ENCODE measurements at regions not wholly inside any gene's neighbourhood (a gene's known extent, or its start where the extent isn't known, plus 50 kb on each side); places are given as distances from the start of the nearest gene placed in this dataset.
"Not testable (repeated sequence)": the region's sequence is repeated elsewhere in the genome, so short reads cannot be mapped to it uniquely, and the experiment has no call there.

DNA sequence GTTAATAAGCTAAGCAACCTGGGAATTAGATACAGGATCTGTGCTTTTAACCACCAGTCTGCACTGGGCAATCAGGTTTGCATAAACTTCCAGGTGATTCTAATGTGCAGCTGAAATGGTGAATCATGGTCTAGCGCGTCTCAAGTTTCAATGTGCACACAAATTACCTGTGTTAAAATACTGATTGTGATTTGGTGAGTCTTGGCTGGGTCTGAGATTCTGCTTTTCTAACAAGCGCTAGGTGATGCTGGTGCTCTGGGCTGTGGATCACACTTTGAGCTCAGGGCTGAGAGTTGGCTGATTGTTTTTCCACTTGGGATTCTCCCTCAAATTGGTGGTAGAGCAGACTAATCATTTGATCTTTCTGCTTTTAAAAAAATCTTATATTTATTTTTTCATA is 124.8 kb downstream of the C12orf75 start:
- DNase-seq (ENCODE audit: low spot score) (no peak), ATAC-seq (no peak)

DNA sequence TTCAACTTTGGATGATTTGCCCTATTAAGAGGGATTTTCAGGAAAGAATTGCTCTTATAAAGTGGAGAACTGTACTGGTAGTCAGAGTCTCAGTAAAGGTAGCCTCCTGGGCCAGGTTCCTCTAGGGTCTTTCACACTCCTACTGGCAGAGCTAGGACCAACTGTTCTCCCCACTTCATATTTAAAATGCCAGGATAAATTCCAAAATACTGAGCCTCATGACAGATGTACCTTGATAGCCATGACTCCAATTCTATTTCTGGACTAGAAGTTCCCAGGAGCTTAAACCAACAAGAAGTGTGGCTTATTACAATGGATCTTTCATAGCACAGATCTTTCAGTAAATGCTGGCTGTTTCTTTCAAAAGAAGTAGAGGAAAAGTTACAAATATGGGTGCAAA is 126.5 kb downstream of the C12orf75 start:
- ATAC-seq: no peak

DNA sequence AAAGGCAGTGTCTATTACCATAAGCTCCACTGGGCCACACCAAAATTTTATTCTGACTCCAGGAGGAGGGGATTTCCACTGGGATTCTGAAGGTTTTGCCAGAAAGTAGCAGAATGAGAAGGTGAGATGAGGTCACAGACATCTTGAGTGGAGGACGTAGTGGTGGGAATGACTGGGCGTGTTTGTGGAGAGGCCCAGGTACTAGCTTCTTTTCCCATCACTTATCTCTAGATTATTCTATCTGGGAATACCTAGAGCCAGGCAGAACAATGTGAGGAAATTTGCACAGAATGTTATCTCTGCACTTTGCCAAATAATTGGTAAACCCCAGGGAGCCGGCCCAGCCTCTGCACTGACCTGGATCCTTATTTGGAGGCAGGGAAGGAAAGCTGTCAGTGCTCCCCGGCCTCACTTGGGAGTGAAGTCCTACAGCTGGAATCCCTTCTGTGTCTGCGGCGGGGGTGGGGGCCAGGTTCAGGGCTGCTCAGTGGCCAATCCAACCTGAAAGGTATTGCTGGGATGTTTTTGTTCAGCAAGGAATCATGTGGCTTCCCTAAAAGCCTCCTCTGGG is 129.4 kb downstream of the C12orf75 start:
- DNase-seq (ENCODE audit: low spot score) (no peak), ATAC-seq (no peak)

More for the DNA sequence above, 126.5 kb downstream of the C12orf75 start:
- no peak for DNase-seq (ENCODE audit: low spot score)

DNA sequence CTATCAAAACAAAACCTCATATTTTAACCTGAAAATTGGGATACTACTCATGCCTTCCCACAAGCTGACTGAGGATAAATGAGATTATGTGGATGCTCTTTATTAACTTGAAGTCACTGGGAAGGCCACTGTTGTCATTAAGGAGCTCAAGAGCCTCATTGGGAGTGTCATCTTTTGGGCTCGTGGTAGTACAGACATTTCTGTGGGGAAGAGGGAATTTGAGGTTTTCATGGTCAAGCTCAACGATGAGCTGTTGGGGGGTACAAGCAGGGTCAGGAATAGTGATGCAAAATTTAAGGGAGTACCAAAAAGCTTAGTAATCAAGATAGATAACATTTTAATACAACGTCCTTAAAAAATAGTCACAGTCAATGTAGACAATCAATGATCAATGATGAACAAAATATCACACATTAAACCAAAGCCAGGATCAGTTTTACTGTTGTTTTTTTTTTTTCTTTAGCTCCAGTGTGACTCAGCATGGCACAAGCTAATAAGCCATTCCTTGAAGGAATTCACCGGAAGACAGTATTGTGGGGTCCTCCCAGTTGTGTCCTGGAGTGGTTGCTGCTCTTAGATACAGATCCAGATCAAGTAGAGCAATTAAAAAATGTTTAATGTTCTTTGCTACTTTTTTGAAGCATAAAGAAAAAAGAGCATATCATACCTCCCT is 130.9 kb downstream of the C12orf75 start:
- ATAC-seq (no peak), DNase-seq (ENCODE audit: low spot score) (no peak)

DNA sequence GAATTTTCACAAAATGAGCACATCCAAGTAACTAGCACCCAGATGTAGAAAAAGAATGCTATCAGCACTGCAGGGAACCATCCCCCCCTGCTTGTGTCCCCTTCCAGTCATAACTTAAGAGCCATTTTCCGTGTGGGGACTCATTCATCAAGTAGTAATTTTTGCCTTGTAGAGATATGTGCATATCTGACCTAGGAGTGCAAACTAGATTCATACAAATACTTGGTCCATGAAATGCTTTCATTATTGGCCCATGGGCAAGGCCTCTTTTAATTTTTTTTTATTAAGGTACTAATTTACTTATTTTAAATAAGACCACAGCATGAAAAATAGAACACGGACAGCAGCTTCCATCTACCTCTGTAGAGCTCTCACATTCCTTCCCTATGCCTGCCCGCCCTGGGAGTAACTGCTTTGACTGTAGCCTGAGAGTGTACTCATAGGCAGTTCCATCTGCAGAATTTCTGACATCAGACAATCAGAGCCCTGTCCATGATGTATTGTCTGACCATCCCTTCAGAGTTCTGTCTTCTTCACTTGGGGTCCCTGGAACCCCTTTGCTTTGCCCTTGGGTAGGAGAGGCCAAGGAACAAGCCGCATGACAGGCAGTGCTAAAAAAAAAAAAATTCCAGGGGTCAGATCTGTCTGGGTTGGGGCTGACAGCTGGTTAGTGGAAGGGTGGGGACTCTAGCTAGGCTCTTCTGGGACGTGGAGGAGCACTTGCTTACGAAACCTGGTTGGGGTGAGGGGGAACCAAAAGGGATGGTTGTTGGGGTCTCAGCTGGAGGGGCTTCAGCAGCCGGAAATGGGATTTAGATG is 131.7 kb downstream of the C12orf75 start:
- no peak for DNase-seq (ENCODE audit: low spot score)

DNA sequence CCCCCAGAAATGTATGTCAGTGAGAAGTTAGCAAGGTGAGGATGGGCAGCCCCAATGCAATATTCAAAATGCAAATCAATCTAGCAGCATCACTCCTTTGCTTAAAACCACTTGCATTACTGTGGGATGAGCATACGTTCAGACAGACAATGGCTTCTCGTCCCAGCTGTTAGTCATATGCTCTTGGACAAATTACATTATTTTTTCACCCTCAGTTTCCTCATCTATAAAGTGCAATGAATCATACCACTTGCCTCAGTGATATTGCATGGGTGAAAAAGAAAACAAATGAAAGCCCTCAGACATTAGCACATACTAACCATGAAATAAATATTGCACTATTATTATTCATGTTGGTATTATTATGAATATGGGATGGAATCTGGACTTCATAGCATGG is 132.3 kb downstream of the C12orf75 start:
- ATAC-seq (no peak), DNase-seq (ENCODE audit: low spot score) (no peak)

More for the DNA sequence above, 131.7 kb downstream of the C12orf75 start:
- no peak for ATAC-seq

DNA sequence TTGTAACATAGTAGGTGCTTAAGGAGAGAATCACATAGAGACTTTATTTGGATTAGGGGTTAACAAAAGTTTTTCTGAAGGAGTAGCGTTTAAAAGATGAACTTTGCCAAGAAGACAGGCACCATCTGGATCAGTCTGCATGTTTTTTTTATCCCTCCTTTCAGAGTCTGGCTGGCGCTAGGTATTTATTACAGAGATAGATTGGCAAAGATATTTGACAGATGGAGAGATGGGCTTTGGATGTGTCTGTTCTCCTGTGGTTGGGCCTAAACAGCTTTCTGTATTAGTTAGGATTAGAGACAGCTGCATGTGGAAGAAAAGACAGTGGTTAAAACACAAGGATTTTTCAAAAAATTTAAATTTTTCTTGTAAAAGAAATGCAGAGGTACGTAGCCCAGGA is 133.9 kb downstream of the C12orf75 start:
- DNase-seq (ENCODE audit: low spot score) (no peak), ATAC-seq (no peak)

DNA sequence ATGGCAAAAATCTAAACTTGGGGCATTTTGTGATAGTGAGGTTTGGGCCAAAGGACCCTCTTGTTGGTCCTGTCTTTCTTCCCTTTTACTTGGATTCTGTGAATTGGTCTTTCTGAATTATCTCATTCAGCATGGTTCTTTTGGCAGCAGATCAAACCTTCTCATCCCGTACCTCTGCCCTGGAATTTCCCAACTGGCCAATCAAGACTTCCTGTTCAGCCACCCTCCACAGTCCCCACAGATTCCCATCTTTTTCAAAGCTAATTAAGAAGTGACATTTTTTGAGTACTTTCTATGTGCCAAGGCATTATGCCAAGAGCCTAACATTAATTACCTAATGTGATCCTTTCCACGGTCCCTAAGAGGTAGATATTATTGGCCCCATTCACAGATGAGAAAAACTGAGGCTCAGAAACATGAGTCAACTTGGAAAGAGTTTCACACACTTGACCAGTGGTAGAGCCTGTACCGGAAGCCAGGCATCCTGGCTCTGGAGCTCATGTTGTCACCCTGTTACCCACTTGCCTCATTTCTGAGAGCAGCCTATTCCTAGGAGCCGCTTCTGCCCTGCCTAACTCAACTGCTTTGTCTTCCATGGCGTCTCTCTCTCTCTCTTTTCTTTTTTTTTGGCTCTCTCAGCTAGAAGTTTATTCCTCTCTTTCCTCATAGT is 135.9 kb downstream of the C12orf75 start:
- no peak for DNase-seq (ENCODE audit: low spot score)
- ATAC-seq: no peak

DNA sequence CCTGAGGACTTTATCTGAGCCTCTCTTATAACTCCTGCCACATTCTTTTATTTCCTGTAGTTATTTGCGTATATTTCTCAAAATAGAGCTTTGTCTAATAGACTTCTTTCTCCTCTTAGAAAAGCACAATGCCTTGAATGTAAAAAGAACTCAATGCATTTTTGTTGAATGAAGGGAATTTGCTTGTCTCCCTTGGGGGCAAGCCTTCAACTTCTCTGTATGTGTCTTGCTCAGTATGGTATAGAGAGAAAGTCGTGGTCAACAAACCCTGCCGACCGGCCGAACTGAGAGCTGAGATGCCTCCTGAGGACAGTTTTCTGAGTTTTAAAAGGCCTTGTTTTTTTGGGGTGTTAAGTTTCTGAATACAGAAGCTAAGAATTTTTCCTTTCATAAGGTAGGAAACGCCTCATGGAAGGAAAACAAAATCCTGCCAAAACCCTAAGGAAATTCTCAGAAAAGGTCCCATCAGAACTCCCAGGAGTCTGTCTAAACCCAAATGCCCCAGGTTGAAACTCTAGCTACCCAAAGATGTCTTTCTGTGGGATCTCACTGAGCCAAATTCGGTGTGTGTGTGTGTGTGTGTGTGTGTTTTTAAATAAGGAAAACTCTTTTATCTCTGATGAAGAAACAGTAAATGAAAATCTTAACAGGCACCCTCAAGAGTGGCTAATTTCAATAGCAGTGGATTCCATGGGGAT is 136.6 kb downstream of the C12orf75 start:
- ATAC-seq (no peak), DNase-seq (ENCODE audit: low spot score) (no peak)

DNA sequence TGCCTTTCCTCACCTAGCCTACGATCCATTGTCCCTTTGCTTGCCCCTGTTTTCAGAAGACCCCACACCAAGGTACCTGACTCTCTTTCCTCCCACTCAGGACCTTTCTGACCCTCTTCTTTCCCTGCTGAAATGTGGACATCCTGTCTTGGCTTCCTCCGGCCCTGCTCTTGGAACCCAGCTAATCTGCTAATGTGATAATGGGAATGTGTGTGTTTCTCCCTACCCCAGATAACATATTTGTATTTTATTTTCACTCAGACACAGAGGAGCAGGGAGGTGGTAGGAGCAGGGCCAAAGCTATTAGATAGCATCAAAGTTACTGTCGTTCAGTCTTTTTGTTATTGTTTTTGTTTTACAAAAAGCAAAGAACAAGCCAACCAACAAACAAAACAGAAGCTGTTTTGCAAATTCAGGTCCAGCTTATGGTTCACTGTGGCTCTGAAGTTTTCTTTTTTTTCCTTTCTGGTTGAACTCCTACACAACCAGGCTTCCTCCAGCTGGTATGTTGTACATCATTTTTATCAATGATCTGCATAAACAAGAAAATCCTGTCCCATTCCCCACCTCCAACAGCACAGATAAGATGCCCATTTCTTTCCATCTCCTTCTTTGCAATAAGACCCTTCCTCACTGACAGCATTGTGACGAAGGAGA is 137.3 kb downstream of the C12orf75 start:
- DNase-seq (ENCODE audit: low spot score): no peak
- peak; percentile 54 for ATAC-seq

DNA sequence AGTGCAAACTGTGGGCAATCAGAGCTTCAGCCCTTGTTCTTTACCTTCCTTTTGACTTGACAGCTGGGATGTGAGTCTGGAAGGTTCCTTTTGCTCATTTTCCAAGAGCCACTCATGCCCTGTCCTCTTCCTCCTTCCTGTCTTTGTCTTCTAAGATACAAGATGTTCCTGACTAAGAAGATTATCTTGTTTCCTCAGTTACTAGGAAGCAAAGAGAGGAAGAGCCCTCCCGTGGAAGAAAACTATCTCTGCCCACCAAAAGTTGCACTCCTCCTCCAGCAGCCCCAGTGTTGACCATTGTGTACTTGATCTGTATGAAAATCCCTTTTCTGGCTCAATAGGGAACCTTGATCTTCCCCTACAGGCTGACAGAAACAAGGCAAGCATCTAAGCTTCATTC is 138.0 kb downstream of the C12orf75 start:
- ATAC-seq: peak; percentile 47

DNA sequence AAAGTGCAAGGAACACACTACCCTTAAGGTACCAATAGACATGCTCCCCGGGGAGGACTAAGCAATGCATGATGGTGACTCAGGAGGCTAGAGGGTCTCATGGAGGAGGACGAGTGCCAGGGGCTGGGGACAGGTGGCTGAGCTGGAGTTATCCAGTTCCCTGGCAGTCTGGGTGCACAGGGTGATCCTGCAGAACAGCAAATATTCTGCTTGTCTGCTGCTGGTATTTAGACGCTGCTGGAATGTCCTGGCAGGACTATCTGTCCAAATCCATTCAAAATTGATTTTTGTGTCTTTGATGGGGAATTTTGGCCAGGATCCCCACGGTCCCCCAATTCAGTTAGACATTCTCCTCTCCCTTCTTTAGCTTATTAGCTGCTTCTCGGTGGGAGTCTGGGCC is 138.7 kb downstream of the C12orf75 start:
- no peak for DNase-seq (ENCODE audit: low spot score)
- ATAC-seq: no peak

More for the DNA sequence above, 138.0 kb downstream of the C12orf75 start:
- no peak for DNase-seq (ENCODE audit: low spot score)

DNA sequence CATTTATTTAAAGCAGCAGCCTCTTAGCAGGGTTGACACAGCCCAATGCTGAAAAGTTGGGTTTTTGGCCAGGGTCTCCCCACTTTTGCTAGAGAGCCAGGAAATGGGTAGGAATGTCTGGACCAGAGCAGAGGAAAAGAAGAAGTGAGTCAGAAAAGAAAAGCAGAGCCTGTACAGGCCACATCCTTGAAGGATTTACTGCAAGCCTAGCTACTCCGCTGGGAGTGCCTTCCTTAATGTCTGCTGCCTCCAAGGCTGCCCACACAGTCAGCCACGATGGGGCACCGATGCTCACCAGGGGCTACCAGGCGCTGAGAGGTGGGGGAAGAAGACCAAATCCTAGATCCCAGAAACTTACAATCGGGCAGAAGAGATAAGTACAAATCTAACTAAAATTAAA is 139.2 kb downstream of the C12orf75 start:
- ATAC-seq (no peak), DNase-seq (ENCODE audit: low spot score) (no peak)

DNA sequence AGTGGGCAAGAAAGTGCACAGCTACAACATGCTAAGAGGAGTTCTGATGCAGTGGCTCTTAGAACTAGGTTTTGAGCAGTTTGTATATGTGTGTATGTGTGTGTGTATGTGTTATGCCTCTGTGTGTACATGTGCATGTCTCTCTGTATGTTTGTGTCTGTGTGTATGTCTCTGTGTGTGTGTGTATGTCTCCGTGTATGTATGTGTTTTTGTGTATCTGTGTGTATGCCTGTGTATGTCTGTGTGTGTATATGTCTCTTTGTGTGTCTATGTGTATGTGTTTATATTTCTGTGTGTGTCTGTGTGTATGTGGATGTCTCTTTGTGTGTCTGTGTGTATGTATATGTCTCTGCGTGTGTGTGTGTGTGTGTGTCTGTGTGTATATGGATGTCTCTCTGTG is 139.6 kb downstream of the C12orf75 start:
- DNase-seq (ENCODE audit: low spot score) (no peak), ATAC-seq (no peak)

DNA sequence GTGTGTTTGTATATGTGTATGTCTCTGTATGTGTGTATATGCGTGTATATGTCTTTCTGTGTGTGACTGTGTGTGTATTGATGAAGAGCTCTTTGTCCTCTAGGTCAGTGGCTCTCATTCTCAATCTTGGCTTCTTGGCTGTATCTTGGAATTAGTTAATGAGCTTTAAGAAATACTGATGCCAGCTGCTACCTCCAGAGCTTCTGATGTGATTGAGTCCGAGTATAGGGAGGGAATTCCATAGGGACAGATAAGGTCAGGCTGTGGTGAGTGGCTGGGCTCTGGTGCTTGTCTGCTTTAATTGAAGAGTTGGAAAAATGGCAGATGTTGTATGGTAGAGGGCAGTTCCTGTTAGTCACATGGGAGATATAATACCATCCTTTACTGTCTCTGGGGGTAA is 140.1 kb downstream of the C12orf75 start:
- ATAC-seq (no peak), DNase-seq (ENCODE audit: low spot score) (no peak)

DNA sequence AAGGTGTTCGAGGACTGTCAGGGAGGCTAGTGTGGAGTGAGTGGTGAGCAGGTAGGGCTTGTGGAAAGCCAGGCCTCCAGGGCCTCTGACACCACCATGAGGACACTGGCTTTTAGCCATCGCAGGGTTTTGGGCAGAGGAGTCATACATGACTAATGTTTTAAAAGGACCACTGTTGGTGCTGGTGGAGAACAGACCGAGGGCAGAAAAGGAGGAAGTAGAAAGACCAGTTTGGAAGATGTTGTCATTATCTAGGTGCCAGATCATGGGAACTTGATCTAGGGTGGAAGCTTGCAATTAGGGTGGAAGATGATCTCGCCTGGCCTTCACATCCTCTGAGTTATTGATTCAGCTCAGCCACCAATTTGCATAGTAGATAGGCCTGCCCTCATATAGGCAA is 144.2 kb downstream of the C12orf75 start:
- DNase-seq (ENCODE audit: low spot score): no peak

DNA sequence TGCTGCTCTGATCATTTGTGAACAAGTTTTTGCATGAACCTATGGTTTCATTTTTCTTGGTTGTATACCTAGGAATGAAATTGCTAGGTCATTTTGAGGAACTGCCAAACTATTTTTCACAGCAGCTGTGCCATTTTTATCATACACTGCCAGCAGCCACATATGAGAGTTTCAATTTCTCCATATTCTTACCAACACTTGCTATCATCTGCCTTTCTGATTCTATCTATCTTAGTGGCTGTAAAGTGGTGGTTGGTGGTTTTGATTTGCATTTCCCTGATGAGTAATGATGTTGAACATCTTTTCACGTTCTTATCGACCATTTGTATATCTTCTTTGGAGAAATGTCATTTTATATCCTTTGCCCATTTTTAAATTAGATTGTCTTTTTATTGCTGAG is 146.1 kb downstream of the C12orf75 start:
- ATAC-seq (no peak), DNase-seq (ENCODE audit: low spot score) (no peak)

More for the DNA sequence above, 144.2 kb downstream of the C12orf75 start:
- ATAC-seq: no peak

DNA sequence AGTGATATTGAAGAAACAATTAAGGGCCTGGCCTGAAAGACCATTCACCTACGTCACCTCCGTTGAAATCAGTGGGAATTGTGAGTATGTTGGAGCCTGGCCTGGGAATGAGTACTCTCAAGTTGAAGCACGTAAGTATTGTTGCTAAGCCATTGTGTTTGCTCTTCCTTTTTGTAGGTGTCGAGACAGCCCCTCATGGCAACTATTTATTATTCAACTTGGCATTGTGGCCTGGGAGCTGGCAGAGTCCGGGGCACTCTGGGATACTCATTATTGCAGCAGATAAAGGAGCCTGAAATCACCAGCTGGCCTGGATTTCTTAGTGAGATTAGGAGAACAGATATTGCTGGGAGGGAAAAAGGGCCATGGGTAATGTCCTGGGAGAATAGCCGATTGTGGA is 147.4 kb downstream of the C12orf75 start:
- ATAC-seq (no peak), DNase-seq (ENCODE audit: low spot score) (no peak)

DNA sequence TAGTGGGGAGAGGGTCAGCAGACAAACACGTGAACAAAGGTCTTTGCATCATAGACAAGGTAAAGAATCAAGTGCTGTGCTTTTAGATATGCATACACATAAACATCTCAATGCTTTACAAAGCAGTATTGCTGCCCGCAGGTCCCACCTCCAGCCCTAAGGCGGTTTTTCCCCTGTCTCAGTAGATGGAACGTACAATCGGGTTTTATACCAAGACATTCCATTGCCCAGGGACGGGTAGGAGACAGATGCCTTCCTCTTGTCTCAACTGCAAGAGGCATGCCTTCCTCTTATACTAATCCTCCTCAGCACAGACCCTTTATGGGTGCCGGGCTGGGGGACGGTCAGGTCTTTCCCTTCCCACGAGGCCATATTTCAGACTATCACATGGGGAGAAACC is 148.3 kb downstream of the C12orf75 start:
- not testable (repeated sequence) for DNase-seq (ENCODE audit: low spot score); ATAC-seq

DNA sequence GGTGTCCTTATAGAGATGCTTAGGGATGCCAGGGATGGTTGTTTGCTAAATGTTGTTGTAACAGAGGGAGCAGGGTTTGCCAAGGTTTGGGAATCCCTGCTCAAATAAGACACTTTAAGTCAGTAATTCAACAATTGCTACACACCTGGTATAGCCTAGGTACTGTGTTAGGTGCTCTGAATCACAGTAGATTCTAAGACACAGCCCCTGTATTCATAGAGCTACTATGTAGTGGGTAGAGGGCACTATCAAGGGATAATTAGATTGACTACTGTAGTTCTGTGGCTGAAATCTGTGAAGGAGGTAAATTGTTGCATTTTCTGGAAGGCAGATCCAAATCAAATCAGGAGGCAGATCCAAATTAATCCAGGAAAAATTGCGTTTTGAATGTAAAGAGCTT is 149.2 kb downstream of the C12orf75 start:
- DNase-seq (ENCODE audit: low spot score) (no peak), ATAC-seq (no peak)

Measured in left lobe of liver (tissue), 2 donors.